ENCODE measurements at regions not wholly inside any gene's neighbourhood (a gene's known extent, or its start where the extent isn't known, plus 50 kb on each side); places are given as distances from the start of the nearest gene placed in this dataset.

DNA sequence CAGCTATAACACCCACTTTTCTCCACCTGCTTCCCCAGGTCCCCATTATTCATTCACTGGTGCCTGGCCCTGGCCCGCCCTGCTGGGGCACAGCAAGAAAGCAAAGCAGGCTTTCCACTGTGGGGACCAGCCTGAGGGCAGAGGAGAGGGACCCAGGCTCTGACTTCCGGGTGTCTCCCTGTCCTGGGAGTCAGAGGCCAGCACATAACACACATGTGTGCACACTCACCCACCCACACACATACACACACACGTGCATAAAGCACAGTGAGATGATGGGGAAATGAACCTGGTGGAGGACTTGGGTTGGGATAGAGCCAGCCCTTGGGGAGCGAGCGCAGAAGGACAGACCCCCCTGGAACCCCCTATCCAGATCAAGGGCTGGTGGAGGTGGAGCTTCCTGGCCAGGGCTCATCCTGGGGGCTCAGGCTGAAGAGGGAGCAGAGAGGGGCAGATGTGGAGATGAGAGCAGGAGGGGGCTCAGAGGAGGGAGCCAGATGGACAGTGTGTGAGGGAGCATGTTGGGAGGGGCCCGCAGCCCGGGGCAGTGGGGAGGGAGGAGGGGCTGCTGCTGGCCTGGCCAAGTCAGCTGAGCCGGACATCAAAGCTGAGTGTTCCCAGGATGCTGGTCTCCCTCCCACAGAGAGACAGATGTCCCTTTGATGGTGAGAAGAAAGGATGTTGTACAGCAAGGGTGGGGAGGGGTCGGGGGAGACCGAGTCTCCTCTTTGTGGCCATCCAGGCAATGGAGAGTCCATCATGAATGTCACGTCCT, 78.2 kb downstream of the LINGO1 start:
- no peak for TF ChIP-seq POLR2A (IDR thresholded peaks at IDR 0.05)
- TF ChIP-seq CTCF (IDR thresholded peaks at IDR 0.05) = no peak
- TF ChIP-seq EP300 (IDR thresholded peaks at IDR 0.05) = no peak
- no peak for TF ChIP-seq POLR2AphosphoS5 (IDR thresholded peaks at IDR 0.05)

Measured in upper lobe of left lung (tissue), 4 donors.